NT2/D1 (cell line): ENCODE measurements at regions not wholly inside any gene's neighbourhood (a gene's known extent, or its start where the extent isn't known, plus 50 kb on each side); places are given as distances from the start of the nearest gene placed in this dataset.

Experiments
- YY1 ChIP-seq: IDR thresholded peaks from 2 replicates; pipeline ENCODE4 v1.6.1; 2011; ENCODE audit not compliant: insufficient read length, insufficient read depth
- ZNF274 ChIP-seq: IDR thresholded peaks from 2 replicates; pipeline ENCODE4 v1.6.1; 2011; ENCODE audit warnings: mild to moderate bottlenecking, low read depth, low read length

DNA sequence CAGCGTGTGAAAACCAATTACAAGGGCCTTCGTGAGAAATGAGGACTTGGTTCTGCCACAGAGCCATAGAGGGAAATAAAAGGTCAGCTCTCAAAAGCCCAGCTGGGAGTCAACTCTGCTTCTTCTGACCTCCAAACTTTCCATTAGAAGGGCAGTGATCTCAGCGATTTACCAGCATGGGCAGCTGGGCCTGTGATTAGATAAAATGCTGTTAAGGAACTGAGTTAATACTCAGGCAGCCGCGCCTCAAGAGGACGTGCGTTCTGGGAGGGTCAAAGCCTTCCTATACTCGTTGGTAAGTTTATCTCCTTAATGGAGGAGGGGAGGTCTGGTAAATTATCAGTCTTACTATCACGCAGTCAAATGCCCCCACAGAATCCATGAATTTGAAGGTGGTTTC lies 480.2 kb upstream of the ERCC4 start:
- no peak for TF ChIP-seq ZNF274
- TF ChIP-seq YY1 = no peak
